HEK293 (cell line): ENCODE measurements at regions not wholly inside any gene's neighbourhood (a gene's known extent, or its start where the extent isn't known, plus 50 kb on each side); places are given as distances from the start of the nearest gene placed in this dataset.

ENCODE experiments used
- CTCF ChIA-PET: fragments of 350-600 bp; formaldehyde crosslinking; extraction: SDS; loops from one replicate; lab custom pipeline; 2021; ENCODE audit warnings: antibody characterized with exemption; lab: Yijun Ruan, JAX
- POLR2A ChIA-PET: fragments of 300-600 bp; formaldehyde crosslinking; extraction: SDS; loops from one replicate; lab custom pipeline; 2020; ENCODE audit warnings: antibody characterized with exemption, inconsistent platforms; lab: Yijun Ruan, JAX
- H3K27ac ChIP-seq: fragments of 200-500 bp; sonication (Bioruptor generic); 2 replicates; pipeline ENCODE4 v1.5.1; 2014; ENCODE audit warnings: low read depth, low read length, control low read depth, inconsistent platforms; ENCODE audit errors: extremely low read depth
- H3K36me3 ChIP-seq, 2 experiments: fragments of 200-500 bp in 1 of 2; sonication (Bioruptor generic) in 1 of 2; 1 replicate in 1 of 2; 2 replicates in 1 of 2; pipeline ENCODE4 v1.5.1; 2014 to 2017; ENCODE audit warnings: inconsistent platforms in 2 of 2, low read length in 2 of 2; ENCODE audit not compliant: control insufficient read depth in 2 of 2, insufficient read depth in 1 of 2
- H3K4me1 ChIP-seq: fragments of 200-500 bp; sonication (Bioruptor generic); 2 replicates; pipeline ENCODE4 v1.5.1; 2014; ENCODE audit warnings: mild to moderate bottlenecking, low read length, inconsistent platforms; ENCODE audit not compliant: control insufficient read depth, insufficient read depth
- H3K4me3 ChIP-seq: 2 replicates; pipeline ENCODE4 v1.5.1; 2011; ENCODE audit warnings: low read depth, mild to moderate bottlenecking, control low read depth, low read length, moderate library complexity
- H3K9me3 ChIP-seq: fragments of 200-500 bp; sonication (Bioruptor generic); 2 replicates; pipeline ENCODE4 v1.5.1; 2014; ENCODE audit warnings: low read depth, low read length, inconsistent platforms; ENCODE audit not compliant: control insufficient read depth, insufficient read depth
- HOXD13 ChIP-seq: sonication (generic); formaldehyde crosslinking; IDR thresholded peaks from 2 replicates; pipeline ENCODE4 v1.8.0; 2022; ENCODE audit warnings: missing genetic modification reagents, borderline replicate concordance
- OVOL3 ChIP-seq: fragments of 450-650 bp; formaldehyde crosslinking; IDR thresholded peaks from 2 replicates; pipeline ENCODE4 v1.5.1; 2016; ENCODE audit warnings: missing biosample characterization, missing genetic modification characterization
- RBAK ChIP-seq: fragments of 450-650 bp; formaldehyde crosslinking; IDR thresholded peaks from 2 replicates; pipeline ENCODE4 v1.5.1; 2016; ENCODE audit warnings: missing biosample characterization, missing genetic modification characterization
- SCRT2 ChIP-seq: fragments of 450-650 bp; formaldehyde crosslinking; IDR thresholded peaks from 2 replicates; pipeline ENCODE4 v1.5.1; 2016; ENCODE audit warnings: missing biosample characterization, missing genetic modification characterization
- SP7 ChIP-seq: fragments of 450-650 bp; formaldehyde crosslinking; IDR thresholded peaks from 2 replicates; pipeline ENCODE4 v1.5.1; 2016; ENCODE audit warnings: missing biosample characterization, missing genetic modification characterization
- TCF7L2 ChIP-seq: IDR thresholded peaks from 2 replicates; pipeline ENCODE4 v1.6.1; 2011; ENCODE audit warnings: low read depth, mild to moderate bottlenecking, inconsistent platforms, low read length, moderate library complexity, borderline replicate concordance
- TRIM28 ChIP-seq: IDR thresholded peaks from 2 replicates; pipeline ENCODE4 v1.6.1; 2011; ENCODE audit warnings: low read length, control low read depth, borderline replicate concordance
- ZBTB7A ChIP-seq: fragments of 450-650 bp; formaldehyde crosslinking; IDR thresholded peaks from 2 replicates; pipeline ENCODE4 v1.5.1; 2016; ENCODE audit warnings: low read depth, missing biosample characterization, missing genetic modification characterization
- ZNF19 ChIP-seq: fragments of 450-650 bp; formaldehyde crosslinking; IDR thresholded peaks from 2 replicates; pipeline ENCODE4; 2016; ENCODE audit warnings: missing biosample characterization, missing genetic modification characterization, low read depth
- ZNF214 ChIP-seq: fragments of 450-650 bp; formaldehyde crosslinking; IDR thresholded peaks from 2 replicates; pipeline ENCODE4 v1.5.1; 2017; ENCODE audit warnings: missing biosample characterization, mild to moderate bottlenecking, missing genetic modification characterization, borderline replicate concordance
- ZNF221 ChIP-seq: fragments of 450-650 bp; formaldehyde crosslinking; IDR thresholded peaks from 2 replicates; pipeline ENCODE4 v1.5.1; 2017; ENCODE audit warnings: missing biosample characterization, missing genetic modification characterization, borderline replicate concordance
- ZNF311 ChIP-seq: fragments of 450-650 bp; formaldehyde crosslinking; IDR thresholded peaks from 2 replicates; pipeline ENCODE4 v1.5.1; 2017; ENCODE audit warnings: missing biosample characterization, missing genetic modification characterization, borderline replicate concordance
- ZNF629 ChIP-seq: fragments of 450-650 bp; formaldehyde crosslinking; IDR thresholded peaks from 2 replicates; pipeline ENCODE4 v1.5.1; 2017; ENCODE audit warnings: missing biosample characterization, missing genetic modification characterization
- ZNF654 ChIP-seq: fragments of 450-650 bp; formaldehyde crosslinking; IDR thresholded peaks from 2 replicates; pipeline ENCODE4 v1.5.1; 2016; ENCODE audit warnings: low read depth, missing biosample characterization, missing genetic modification characterization
- TF ChIP-seq, protein P1 (sequence below): fragments of 450-650 bp; formaldehyde crosslinking; IDR thresholded peaks from 2 replicates; pipeline ENCODE4 v1.5.1; 2016; ENCODE audit warnings: missing biosample characterization, missing genetic modification characterization
- TF ChIP-seq, protein P2 (sequence below): fragments of 450-650 bp; formaldehyde crosslinking; IDR thresholded peaks from 2 replicates; pipeline ENCODE4 v1.5.1; 2016; ENCODE audit warnings: missing biosample characterization, missing genetic modification characterization, borderline replicate concordance
- TF ChIP-seq, protein P3 (sequence below): fragments of 450-650 bp; formaldehyde crosslinking; IDR thresholded peaks from 2 replicates; pipeline ENCODE4 v1.5.1; 2016; ENCODE audit warnings: missing biosample characterization, missing genetic modification characterization

DNA sequence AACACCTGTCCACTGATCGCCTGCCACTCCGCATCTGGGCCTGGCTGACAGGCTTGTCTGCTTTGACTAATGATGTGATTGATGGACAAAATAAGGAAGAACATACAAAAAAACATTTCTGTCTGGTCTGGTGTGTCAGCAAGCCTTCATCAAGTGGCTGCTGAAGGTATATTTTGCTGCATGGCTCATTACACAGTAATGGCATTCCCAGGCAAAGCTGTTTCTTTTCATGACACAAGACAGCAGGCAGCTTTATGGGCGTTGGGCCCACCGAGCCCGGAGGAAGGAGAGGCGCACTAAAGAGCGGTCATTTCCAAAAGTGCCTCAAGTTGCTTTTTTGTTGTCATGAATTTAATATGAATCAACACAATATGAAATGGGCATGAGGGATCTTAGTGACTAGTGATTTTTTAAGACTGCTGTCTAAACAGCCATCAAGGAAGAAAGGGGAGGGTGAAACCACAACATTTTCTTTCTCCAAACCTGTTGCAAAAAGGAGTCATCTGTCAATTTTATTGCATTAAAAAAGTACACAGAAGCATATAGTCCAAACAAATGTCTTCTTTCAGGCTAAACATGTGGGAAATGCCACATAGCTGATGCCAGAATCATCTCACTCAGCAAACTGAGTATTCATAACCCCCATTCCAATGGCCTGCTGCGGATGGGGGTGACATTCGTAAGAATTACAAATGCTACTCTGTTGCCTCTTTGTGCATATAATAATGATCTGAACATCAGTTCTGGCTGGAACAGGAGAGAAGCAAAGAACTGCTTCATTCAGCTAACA, 476.6 kb downstream of the ZNF536 start:
- TF ChIP-seq SCRT2 (tag by site-specific recombination) = peak; percentile 56; the same call in 1 of the 2 replicates
- TF ChIP-seq TRIM28 = no peak
- TF ChIP-seq, protein P1, sequence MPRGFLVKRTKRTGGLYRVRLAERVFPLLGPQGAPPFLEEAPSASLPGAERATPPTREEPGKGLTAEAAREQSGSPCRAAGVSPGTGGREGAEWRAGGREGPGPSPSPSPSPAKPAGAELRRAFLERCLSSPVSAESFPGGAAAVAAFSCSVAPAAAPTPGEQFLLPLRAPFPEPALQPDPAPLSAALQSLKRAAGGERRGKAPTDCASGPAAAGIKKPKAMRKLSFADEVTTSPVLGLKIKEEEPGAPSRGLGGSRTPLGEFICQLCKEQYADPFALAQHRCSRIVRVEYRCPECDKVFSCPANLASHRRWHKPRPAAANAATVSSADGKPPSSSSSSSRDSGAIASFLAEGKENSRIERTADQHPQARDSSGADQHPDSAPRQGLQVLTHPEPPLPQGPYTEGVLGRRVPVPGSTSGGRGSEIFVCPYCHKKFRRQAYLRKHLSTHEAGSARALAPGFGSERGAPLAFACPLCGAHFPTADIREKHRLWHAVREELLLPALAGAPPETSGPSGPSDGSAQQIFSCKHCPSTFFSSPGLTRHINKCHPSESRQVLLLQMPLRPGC = no peak
- TF ChIP-seq HOXD13 = no peak
- no peak for TF ChIP-seq ZNF311 (tag by site-specific recombination)
- POLR2A ChIA-PET = no interaction called here
- Histone ChIP-seq H3K36me3 (no peaks in the 10 kb centered on the region), H3K9me3 (no peaks in the 10 kb centered on the region), H3K4me3 (no peak overlapping the region), H3K27ac (no peak overlapping the region), H3K4me1 (0 out of 2 replicates have a peak, but pooled peaks cover 2% of the 10 kb centered on the region)
- CTCF ChIA-PET = interaction anchor here (1.8 kb wide), 1 partner anchor 11 kb away, joined by 6 read pairs; no protein-coding TSS in a partner anchor

DNA sequence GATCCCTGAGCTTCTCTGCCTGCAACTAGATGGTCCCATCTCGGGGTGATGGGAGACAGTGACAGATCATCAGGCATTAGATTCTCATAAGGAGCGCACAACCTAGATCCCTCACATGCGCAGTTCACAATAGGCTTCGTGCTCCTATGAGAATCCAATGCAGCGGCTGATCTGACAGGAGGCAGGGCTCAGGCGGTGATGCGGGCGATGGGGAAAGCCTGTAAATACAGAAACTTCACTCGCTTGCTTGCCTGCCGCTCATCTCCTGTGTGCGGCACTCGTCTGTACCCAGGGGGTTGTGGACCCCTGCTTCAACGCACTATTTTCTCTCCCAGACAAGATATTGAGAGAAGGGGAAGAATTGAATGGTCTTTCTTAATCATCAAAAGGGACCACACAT, 473.9 kb downstream of the ZNF536 start:
- TF ChIP-seq, protein P2, sequence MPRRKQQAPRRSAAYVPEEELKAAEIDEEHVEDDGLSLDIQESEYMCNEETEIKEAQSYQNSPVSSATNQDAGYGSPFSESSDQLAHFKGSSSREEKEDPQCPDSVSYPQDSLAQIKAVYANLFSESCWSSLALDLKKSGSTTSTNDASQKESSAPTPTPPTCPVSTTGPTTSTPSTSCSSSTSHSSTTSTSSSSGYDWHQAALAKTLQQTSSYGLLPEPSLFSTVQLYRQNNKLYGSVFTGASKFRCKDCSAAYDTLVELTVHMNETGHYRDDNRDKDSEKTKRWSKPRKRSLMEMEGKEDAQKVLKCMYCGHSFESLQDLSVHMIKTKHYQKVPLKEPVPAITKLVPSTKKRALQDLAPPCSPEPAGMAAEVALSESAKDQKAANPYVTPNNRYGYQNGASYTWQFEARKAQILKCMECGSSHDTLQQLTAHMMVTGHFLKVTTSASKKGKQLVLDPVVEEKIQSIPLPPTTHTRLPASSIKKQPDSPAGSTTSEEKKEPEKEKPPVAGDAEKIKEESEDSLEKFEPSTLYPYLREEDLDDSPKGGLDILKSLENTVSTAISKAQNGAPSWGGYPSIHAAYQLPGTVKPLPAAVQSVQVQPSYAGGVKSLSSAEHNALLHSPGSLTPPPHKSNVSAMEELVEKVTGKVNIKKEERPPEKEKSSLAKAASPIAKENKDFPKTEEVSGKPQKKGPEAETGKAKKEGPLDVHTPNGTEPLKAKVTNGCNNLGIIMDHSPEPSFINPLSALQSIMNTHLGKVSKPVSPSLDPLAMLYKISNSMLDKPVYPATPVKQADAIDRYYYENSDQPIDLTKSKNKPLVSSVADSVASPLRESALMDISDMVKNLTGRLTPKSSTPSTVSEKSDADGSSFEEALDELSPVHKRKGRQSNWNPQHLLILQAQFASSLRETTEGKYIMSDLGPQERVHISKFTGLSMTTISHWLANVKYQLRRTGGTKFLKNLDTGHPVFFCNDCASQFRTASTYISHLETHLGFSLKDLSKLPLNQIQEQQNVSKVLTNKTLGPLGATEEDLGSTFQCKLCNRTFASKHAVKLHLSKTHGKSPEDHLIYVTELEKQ = no peak
- no peak for TF ChIP-seq ZNF19
- no peak for TF ChIP-seq ZNF214 (tag by site-specific recombination)
- TF ChIP-seq RBAK (tag by site-specific recombination) = no peak
- TF ChIP-seq SP7 (tag by site-specific recombination) = no peak
- no peak for TF ChIP-seq OVOL3 (tag by site-specific recombination)
- no peak for TF ChIP-seq ZNF221 (tag by site-specific recombination)
- TF ChIP-seq TCF7L2 = no peak
- no peak for TF ChIP-seq ZBTB7A (tag by site-specific recombination)
- no peak for TF ChIP-seq ZNF654 (tag by site-specific recombination)
- TF ChIP-seq, protein P3, sequence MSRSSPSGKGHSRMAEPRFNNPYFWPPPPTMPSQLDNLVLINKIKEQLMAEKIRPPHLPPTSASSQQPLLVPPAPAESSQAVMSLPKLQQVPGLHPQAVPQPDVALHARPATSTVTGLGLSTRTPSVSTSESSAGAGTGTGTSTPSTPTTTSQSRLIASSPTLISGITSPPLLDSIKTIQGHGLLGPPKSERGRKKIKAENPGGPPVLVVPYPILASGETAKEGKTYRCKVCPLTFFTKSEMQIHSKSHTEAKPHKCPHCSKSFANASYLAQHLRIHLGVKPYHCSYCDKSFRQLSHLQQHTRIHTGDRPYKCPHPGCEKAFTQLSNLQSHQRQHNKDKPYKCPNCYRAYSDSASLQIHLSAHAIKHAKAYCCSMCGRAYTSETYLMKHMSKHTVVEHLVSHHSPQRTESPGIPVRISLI (tag by site-specific recombination) = no peak
- no peak for TF ChIP-seq ZNF629 (tag by site-specific recombination)
- Histone ChIP-seq H3K9me3 (no peaks in the 10 kb centered on the region), H3K4me3 (no peak overlapping the region), H3K4me1 (0 out of 2 replicates have a peak, but pooled peaks cover 2% of the 10 kb centered on the region), H3K27ac (no peak overlapping the region), H3K36me3 (no peaks in the 10 kb centered on the region)
- CTCF ChIA-PET = interaction anchor here (0.6 kb wide), 1 partner anchor 1272 kb away, joined by 4 read pairs; no protein-coding TSS in a partner anchor
- POLR2A ChIA-PET = no interaction called here
